ENCODE measurements at regions not wholly inside any gene's neighbourhood (a gene's known extent, or its start where the extent isn't known, plus 50 kb on each side); places are given as distances from the start of the nearest gene placed in this dataset.

DNA sequence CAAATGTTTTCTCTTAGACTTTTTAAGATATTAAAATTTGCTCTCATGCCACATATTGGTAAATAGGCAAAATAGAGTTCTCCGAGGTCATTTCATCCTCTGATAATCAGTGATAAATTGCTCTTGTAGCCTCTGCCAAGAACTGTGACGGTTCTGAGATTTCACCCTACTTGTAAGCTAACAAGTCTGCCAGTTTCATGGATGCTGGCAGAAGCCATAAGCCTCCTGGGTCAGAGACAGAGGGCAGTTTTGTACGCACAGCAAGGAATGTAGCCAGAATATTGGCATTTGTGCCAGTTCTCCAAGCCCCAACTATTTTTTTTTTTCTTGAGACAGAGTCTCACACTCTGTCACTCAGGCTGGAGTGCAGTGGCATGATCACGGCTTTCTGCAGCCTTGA lies 945.0 kb upstream of the WWC1 start (continued):
- TF ChIP-seq, protein P1, sequence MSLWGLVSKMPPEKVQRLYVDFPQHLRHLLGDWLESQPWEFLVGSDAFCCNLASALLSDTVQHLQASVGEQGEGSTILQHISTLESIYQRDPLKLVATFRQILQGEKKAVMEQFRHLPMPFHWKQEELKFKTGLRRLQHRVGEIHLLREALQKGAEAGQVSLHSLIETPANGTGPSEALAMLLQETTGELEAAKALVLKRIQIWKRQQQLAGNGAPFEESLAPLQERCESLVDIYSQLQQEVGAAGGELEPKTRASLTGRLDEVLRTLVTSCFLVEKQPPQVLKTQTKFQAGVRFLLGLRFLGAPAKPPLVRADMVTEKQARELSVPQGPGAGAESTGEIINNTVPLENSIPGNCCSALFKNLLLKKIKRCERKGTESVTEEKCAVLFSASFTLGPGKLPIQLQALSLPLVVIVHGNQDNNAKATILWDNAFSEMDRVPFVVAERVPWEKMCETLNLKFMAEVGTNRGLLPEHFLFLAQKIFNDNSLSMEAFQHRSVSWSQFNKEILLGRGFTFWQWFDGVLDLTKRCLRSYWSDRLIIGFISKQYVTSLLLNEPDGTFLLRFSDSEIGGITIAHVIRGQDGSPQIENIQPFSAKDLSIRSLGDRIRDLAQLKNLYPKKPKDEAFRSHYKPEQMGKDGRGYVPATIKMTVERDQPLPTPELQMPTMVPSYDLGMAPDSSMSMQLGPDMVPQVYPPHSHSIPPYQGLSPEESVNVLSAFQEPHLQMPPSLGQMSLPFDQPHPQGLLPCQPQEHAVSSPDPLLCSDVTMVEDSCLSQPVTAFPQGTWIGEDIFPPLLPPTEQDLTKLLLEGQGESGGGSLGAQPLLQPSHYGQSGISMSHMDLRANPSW (CRISPR knock-in tag; conservative IDR thresholded peaks at IDR 0.05; ENCODE audit: low read depth): no peak
- TF ChIP-seq FOXP1 (CRISPR knock-in tag; IDR thresholded peaks at IDR 0.05; ENCODE audit: borderline replicate concordance) (no peak), FOXJ3 (CRISPR knock-in tag; IDR thresholded peaks at IDR 0.05; ENCODE audit: borderline replicate concordance) (no peak), PRDM15 (CRISPR knock-in tag; IDR thresholded peaks at IDR 0.05) (no peak)
- TF ChIP-seq, protein P2, sequence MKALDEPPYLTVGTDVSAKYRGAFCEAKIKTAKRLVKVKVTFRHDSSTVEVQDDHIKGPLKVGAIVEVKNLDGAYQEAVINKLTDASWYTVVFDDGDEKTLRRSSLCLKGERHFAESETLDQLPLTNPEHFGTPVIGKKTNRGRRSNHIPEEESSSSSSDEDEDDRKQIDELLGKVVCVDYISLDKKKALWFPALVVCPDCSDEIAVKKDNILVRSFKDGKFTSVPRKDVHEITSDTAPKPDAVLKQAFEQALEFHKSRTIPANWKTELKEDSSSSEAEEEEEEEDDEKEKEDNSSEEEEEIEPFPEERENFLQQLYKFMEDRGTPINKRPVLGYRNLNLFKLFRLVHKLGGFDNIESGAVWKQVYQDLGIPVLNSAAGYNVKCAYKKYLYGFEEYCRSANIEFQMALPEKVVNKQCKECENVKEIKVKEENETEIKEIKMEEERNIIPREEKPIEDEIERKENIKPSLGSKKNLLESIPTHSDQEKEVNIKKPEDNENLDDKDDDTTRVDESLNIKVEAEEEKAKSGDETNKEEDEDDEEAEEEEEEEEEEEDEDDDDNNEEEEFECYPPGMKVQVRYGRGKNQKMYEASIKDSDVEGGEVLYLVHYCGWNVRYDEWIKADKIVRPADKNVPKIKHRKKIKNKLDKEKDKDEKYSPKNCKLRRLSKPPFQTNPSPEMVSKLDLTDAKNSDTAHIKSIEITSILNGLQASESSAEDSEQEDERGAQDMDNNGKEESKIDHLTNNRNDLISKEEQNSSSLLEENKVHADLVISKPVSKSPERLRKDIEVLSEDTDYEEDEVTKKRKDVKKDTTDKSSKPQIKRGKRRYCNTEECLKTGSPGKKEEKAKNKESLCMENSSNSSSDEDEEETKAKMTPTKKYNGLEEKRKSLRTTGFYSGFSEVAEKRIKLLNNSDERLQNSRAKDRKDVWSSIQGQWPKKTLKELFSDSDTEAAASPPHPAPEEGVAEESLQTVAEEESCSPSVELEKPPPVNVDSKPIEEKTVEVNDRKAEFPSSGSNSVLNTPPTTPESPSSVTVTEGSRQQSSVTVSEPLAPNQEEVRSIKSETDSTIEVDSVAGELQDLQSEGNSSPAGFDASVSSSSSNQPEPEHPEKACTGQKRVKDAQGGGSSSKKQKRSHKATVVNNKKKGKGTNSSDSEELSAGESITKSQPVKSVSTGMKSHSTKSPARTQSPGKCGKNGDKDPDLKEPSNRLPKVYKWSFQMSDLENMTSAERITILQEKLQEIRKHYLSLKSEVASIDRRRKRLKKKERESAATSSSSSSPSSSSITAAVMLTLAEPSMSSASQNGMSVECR (CRISPR knock-in tag; IDR thresholded peaks at IDR 0.05; ENCODE audit: borderline replicate concordance): no peak

DNA sequence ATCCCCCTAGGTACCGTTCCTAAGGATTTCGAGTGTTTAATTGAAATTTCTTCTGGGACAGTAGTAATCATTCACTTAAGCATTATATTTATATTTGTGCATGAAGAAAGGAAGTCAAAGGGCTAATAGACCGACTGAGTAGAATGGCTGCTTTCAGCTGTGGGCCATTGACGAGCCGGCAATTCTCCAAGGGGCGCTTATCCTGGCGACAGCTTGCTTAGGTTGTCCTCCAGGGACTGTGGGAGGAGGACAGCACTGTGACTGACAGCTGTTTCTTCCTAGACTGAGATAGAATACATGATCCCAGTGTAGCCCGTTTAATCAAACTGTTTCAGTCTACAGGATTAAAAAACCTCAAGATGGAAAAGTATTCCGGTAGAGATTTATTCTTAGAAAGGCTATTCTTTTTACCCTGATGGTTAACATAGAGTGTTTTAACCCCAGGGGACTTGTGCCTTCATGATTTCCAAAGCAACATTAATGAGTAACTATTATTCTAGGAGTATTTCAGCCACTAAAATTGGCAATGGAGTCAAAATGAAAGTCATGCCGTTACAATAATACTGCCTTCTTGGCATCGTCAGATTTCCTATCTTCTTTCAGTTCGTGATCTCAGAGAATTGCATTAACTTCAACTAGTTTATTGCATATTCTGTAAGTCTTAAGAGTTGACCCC lies 943.1 kb upstream of the WWC1 start:
- no peak; the same call in 1 of the 2 replicates for ATAC-seq
- no peaks in the 10 kb centered on the region for H3K9me3 Mint-ChIP-seq
- no peak overlapping the region for H3K27ac Mint-ChIP-seq
- ChIA-PET CTCF (interaction anchor here (2.3 kb wide), 1 partner anchor 699 kb away, joined by 6 read pairs; no protein-coding TSS in a partner anchor), POLR2A (no interaction called here)
- H3K4me1 Mint-ChIP-seq: peaks cover 8% of the 10 kb centered on the region
- H3K4me3 Mint-ChIP-seq: no peak overlapping the region
- no peaks in the 10 kb centered on the region for H3K27me3 Mint-ChIP-seq (ENCODE audit: low read depth)
- no peaks in the 10 kb centered on the region for H3K36me3 Mint-ChIP-seq
- DNase-seq (ENCODE audit: low spot score): no peak
- TF ChIP-seq ZNF671 (CRISPR knock-in tag; IDR thresholded peaks at IDR 0.05) (no peak), ZNF138 (CRISPR knock-in tag; conservative IDR thresholded peaks at IDR 0.05) (no peak), SOX15 (CRISPR knock-in tag; IDR thresholded peaks at IDR 0.05) (no peak), PRDM15 (CRISPR knock-in tag; IDR thresholded peaks at IDR 0.05) (no peak), CREB1 (CRISPR knock-in tag; IDR thresholded peaks at IDR 0.05) (no peak), RELA (CRISPR knock-in tag; IDR thresholded peaks at IDR 0.05; ENCODE audit: borderline replicate concordance) (no peak), MYBL2 (CRISPR knock-in tag; IDR thresholded peaks at IDR 0.05) (no peak), ZSCAN18 (CRISPR knock-in tag; IDR thresholded peaks at IDR 0.05) (no peak), NFYB (CRISPR knock-in tag; conservative IDR thresholded peaks at IDR 0.05; ENCODE audit: low read depth) (no peak), FOXP1 (CRISPR knock-in tag; IDR thresholded peaks at IDR 0.05; ENCODE audit: borderline replicate concordance) (no peak), TEAD1 (CRISPR knock-in tag; IDR thresholded peaks at IDR 0.05) (no peak), CTCF (IDR thresholded peaks at IDR 0.05) (no peak), ZNF423 (CRISPR knock-in tag; IDR thresholded peaks at IDR 0.05) (no peak), CREM (CRISPR knock-in tag; IDR thresholded peaks at IDR 0.05) (no peak)
